IMR-90 (cell line): ENCODE measurements at regions not wholly inside any gene's neighbourhood (a gene's known extent, or its start where the extent isn't known, plus 50 kb on each side); places are given as distances from the start of the nearest gene placed in this dataset.

ENCODE experiments used
- ATAC-seq: fragments of 200-7000 bp; cut with Tn5 transposase; 2 replicates; pipeline ENCODE4 v1.9.1; 2020; ENCODE audit warnings: low read depth, mild to moderate bottlenecking, moderate library complexity
- BruUV-seq: library from RNA; stranded (reverse); fragments of 400-500 nt; replicated peaks from 2 replicates; lab custom pipeline; 2021; lab: Mats Ljungman, UMichigan
- CTCF ChIA-PET: fragments of 300-600 bp; formaldehyde crosslinking; extraction: SDS; loops from one replicate; lab custom pipeline; 2021; ENCODE audit warnings: antibody characterized with exemption; lab: Yijun Ruan, JAX
- POLR2A ChIA-PET: fragments of 300-600 bp; sonication (Branson Sonifier 250); formaldehyde crosslinking; loops from one replicate; lab custom pipeline; 2022; ENCODE audit warnings: antibody characterized with exemption; ENCODE audit not compliant: unreplicated experiment; lab: Charles Lee
- DNase-seq: peaks from one replicate; pipeline ENCODE4 v3.0.0; 2013
- H2AFZ ChIP-seq: replicated peaks from 2 replicates; pipeline ENCODE3; 2013; ENCODE audit warnings: low read length, mild to moderate bottlenecking; ENCODE audit not compliant: poor library complexity
- H2AK5ac ChIP-seq: 2 replicates; pipeline ENCODE4 v1.6.1; 2013; ENCODE audit warnings: low read depth, low read length, inconsistent platforms
- H2AK9ac ChIP-seq: replicated peaks from 2 replicates; pipeline ENCODE3; 2013; ENCODE audit warnings: mild to moderate bottlenecking, low read depth, low read length, moderate library complexity; ENCODE audit not compliant: poor library complexity
- H2BK120ac ChIP-seq: 2 replicates; pipeline ENCODE4 v1.6.1; 2013; ENCODE audit warnings: low read depth, low read length, inconsistent platforms
- H2BK15ac ChIP-seq: 3 replicates; pipeline ENCODE4 v1.6.1; 2013; ENCODE audit warnings: low read depth, low read length, inconsistent platforms
- H2BK20ac ChIP-seq: 2 replicates; pipeline ENCODE4 v1.6.1; 2013; ENCODE audit warnings: low read depth, mild to moderate bottlenecking, inconsistent platforms, low read length, moderate library complexity
- H2BK5ac ChIP-seq: 2 replicates; pipeline ENCODE4 v1.6.1; 2013; ENCODE audit warnings: mild to moderate bottlenecking, low read depth, low read length, inconsistent platforms; ENCODE audit not compliant: poor library complexity, severe bottlenecking
- H3K14ac ChIP-seq: replicated peaks from 2 replicates; pipeline ENCODE4 v1.6.1; 2013; ENCODE audit warnings: low read depth, low read length, inconsistent platforms
- H3K18ac ChIP-seq: 2 replicates; pipeline ENCODE4 v1.6.1; 2013; ENCODE audit warnings: low read depth, low read length, control low read depth
- H3K23ac ChIP-seq: 2 replicates; pipeline ENCODE4 v1.6.1; 2013; ENCODE audit warnings: low read depth, low read length, inconsistent platforms
- H3K27ac ChIP-seq: 2 replicates; pipeline ENCODE4 v1.5.1; 2013; ENCODE audit warnings: mild to moderate bottlenecking, control low read depth, low read length; ENCODE audit not compliant: insufficient read depth
- H3K27me3 ChIP-seq: 2 replicates; pipeline ENCODE4 v1.6.1; 2013; ENCODE audit warnings: low read length; ENCODE audit not compliant: control insufficient read depth, insufficient read depth
- H3K36me3 ChIP-seq: 2 replicates; pipeline ENCODE4 v1.6.1; 2013; ENCODE audit warnings: low read length, mixed read lengths; ENCODE audit not compliant: control insufficient read depth, insufficient read depth
- H3K4ac ChIP-seq: 2 replicates; pipeline ENCODE4 v1.6.1; 2013; ENCODE audit warnings: low read depth, low read length, inconsistent platforms
- H3K4me1 ChIP-seq: 2 replicates; pipeline ENCODE4 v1.6.1; 2013; ENCODE audit warnings: low read length, mixed read lengths; ENCODE audit not compliant: control insufficient read depth, insufficient read depth
- H3K4me2 ChIP-seq: 2 replicates; pipeline ENCODE4 v1.6.1; 2013; ENCODE audit warnings: low read depth, mild to moderate bottlenecking, control low read depth, low read length, moderate library complexity
- H3K4me3 ChIP-seq: 2 replicates; pipeline ENCODE4 v1.5.1; 2013; ENCODE audit warnings: low read depth, mild to moderate bottlenecking, control low read depth, low read length, moderate library complexity; ENCODE audit not compliant: insufficient read depth
- H3K56ac ChIP-seq: 2 replicates; pipeline ENCODE4 v1.6.1; 2013; ENCODE audit warnings: low read length, inconsistent platforms; ENCODE audit not compliant: insufficient read depth; ENCODE audit errors: extremely low read depth
- H3K79me1 ChIP-seq, 2 experiments: 2 replicates each; pipeline ENCODE4 v1.6.1; 2013; ENCODE audit warnings: low read length in 2 of 2, inconsistent platforms in 1 of 2, low read depth in 1 of 2
- H3K9ac ChIP-seq: 2 replicates; pipeline ENCODE4 v1.6.1; 2013; ENCODE audit warnings: low read depth, low read length, control low read depth
- H3K9me1 ChIP-seq: 2 replicates; pipeline ENCODE4 v1.6.1; 2013; ENCODE audit warnings: low read length, inconsistent platforms; ENCODE audit not compliant: insufficient read depth
- H3K9me3 ChIP-seq: 2 replicates; pipeline ENCODE4 v1.6.1; 2013; ENCODE audit warnings: low read length; ENCODE audit not compliant: control insufficient read depth, insufficient read depth
- H4K20me1 ChIP-seq: 2 replicates; pipeline ENCODE4 v1.6.1; 2013; ENCODE audit warnings: low read length, inconsistent platforms; ENCODE audit not compliant: insufficient read depth
- H4K5ac ChIP-seq: 2 replicates; pipeline ENCODE4 v1.6.1; 2013; ENCODE audit warnings: mild to moderate bottlenecking, low read depth, low read length, control low read depth
- H4K8ac ChIP-seq, 2 experiments: 2 replicates each; pipeline ENCODE4 v1.6.1; 2013; ENCODE audit warnings: low read depth in 2 of 2, low read length in 2 of 2, control low read depth in 1 of 2, inconsistent platforms in 1 of 2
- H4K91ac ChIP-seq: 2 replicates; pipeline ENCODE4 v1.6.1; 2013; ENCODE audit warnings: low read depth, low read length, inconsistent platforms; ENCODE audit not compliant: insufficient read depth
- BHLHE40 ChIP-seq: fragments of 150-350 bp; IDR thresholded peaks from 2 replicates; pipeline ENCODE4 v1.6.1; 2016; ENCODE audit warnings: mild to moderate bottlenecking, low read depth, low read length
- CEBPB ChIP-seq: IDR thresholded peaks from 2 replicates; pipeline ENCODE4 v1.6.1; 2012; ENCODE audit warnings: low read depth, low read length, improper control_type of control experiment
- CHD1 ChIP-seq: IDR thresholded peaks from 2 replicates; pipeline ENCODE4 v1.6.1; 2012; ENCODE audit warnings: low read depth, low read length, improper control_type of control experiment
- FOS ChIP-seq: fragments of 150-350 bp; IDR thresholded peaks from 2 replicates; pipeline ENCODE4 v1.6.1; 2016; ENCODE audit warnings: low read depth, low read length
- MAFK ChIP-seq: IDR thresholded peaks from 2 replicates; pipeline ENCODE4 v1.6.1; 2012; ENCODE audit warnings: low read depth, low read length, improper control_type of control experiment
- MAZ ChIP-seq: IDR thresholded peaks from 2 replicates; pipeline ENCODE4 v1.6.1; 2012; ENCODE audit warnings: low read depth, mild to moderate bottlenecking, low read length, improper control_type of control experiment, moderate library complexity, borderline replicate concordance
- MXI1 ChIP-seq: IDR thresholded peaks from 2 replicates; pipeline ENCODE4 v1.6.1; 2012; ENCODE audit warnings: low read depth, mild to moderate bottlenecking, low read length, moderate library complexity, borderline replicate concordance
- NFE2L2 ChIP-seq: fragments of 150-350 bp; IDR thresholded peaks from 2 replicates; pipeline ENCODE4 v1.6.1; 2016; ENCODE audit warnings: low read depth, mild to moderate bottlenecking, low read length
- POLR2A ChIP-seq: IDR thresholded peaks from 2 replicates; pipeline ENCODE4 v1.6.1; 2012; ENCODE audit warnings: mild to moderate bottlenecking, low read depth, low read length
- RAD21 ChIP-seq: IDR thresholded peaks from 2 replicates; pipeline ENCODE4 v1.6.1; 2012; ENCODE audit warnings: low read length, improper control_type of control experiment
- RCOR1 ChIP-seq: IDR thresholded peaks from 2 replicates; pipeline ENCODE4 v1.6.1; 2012; ENCODE audit warnings: mild to moderate bottlenecking, low read length, improper control_type of control experiment; ENCODE audit not compliant: insufficient replicate concordance
- RFX5 ChIP-seq: IDR thresholded peaks from 2 replicates; pipeline ENCODE4 v1.8.0; 2012; ENCODE audit warnings: low read depth, mild to moderate bottlenecking, low read length, moderate library complexity
- SMC3 ChIP-seq: fragments of 150-350 bp; IDR thresholded peaks from 2 replicates; pipeline ENCODE4 v1.6.1; 2016; ENCODE audit warnings: low read depth, mild to moderate bottlenecking, antibody characterized with exemption, low read length, moderate library complexity
- WGBS, 2 experiments: methylation state at CpG; one replicate each; pipeline versions ENCODE4 v1.1.5 to v1.1.7; 2013; ENCODE audit warnings: missing lambda C conversion rate in 2 of 2; ENCODE audit not compliant: insufficient read length in 1 of 2; ENCODE audit errors: extremely low coverage in 2 of 2; 5-methylcytosine and 5-hydroxymethylcytosine counted together
- dilution Hi-C: fragments of 300-500 bp; cut with HindIII; formaldehyde crosslinking; loops from one replicate; pipeline ENCODE4 v1.14.3; 2018; ENCODE audit warnings: low sequenced_read_pairs; ENCODE audit not compliant: unreplicated experiment
- in situ Hi-C: fragments of 300-500 bp; cut with MboI; formaldehyde crosslinking; loops from 3 replicates; pipeline ENCODE4 v1.14.3; 2019; ENCODE audit warnings: low sequenced_read_pairs, inconsistent platforms, mixed read lengths
- intact Hi-C: fragments of 100-400 bp; cut with micrococcal nuclease; formaldehyde crosslinking; loops from 2 replicates; pipeline ENCODE4 v1.10.0; 2022
- TF ChIP-seq, protein P1 (sequence below): fragments of 150-350 bp; IDR thresholded peaks from 2 replicates; pipeline ENCODE4 v1.6.1; 2016; ENCODE audit warnings: low read depth, mild to moderate bottlenecking, low read length, moderate library complexity, borderline replicate concordance
- TF ChIP-seq, protein P2 (sequence below): conservative IDR thresholded peaks from 2 replicates; pipeline ENCODE4 v1.5.1; 2012; ENCODE audit warnings: mild to moderate bottlenecking, low read depth, low read length, improper control_type of control experiment
- TF ChIP-seq, protein P3 (sequence below): fragments of 150-350 bp; IDR thresholded peaks from 2 replicates; pipeline ENCODE4 v1.6.1; 2017; ENCODE audit warnings: mild to moderate bottlenecking, antibody characterized with exemption, low read length, low read depth

DNA sequence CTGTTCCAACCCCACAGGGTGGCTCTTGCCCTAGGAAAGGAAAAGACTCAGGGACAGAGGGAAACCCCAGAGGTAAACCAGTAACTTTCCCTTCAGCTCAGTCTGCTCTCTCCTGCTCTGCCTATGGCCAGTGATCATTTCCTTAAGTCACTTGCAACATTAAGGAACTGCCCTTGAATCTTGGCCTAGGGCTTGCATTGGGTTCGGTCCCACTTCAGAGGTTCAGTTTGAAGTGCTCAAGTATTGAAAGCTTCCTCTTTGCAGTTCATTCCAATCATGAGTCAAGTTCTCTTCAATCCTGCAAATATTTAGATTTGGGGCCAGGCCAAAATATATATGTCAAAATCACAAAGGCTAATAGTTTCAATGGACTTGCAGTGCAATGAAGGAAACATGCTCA lies 97.7 kb upstream of the IRF2BP2 start:
- ChIA-PET CTCF (interaction anchor here (0.7 kb wide), 1 partner anchor 271 kb away, joined by 3 read pairs; no protein-coding TSS in a partner anchor), POLR2A (no interaction called here)
- peak overlapping the region; percentile 67; the same call in 1 of the 2 replicates for H2AK5ac ChIP-seq
- H4K8ac ChIP-seq: no peak overlapping the region; a peak in 1 of 4 replicates
- H4K20me1 ChIP-seq: no peaks in the 10 kb centered on the region
- no peak overlapping the region for H3K4me3 ChIP-seq
- peak overlapping the region; percentile 77 for H3K4ac ChIP-seq
- peak; percentile 67 for ATAC-seq
- H3K14ac ChIP-seq: peak overlapping the region; percentile 88
- H3K23ac ChIP-seq: peak overlapping the region; percentile 62; the same call in 1 of the 2 replicates
- WGBS, 2 experiments: 0% methylated on average over 1 of the region's 1 CpG; no CpG with 5 or more reads in 1 of the 2 experiments
- H2BK15ac ChIP-seq: peak overlapping the region; percentile 40; the same call in 1 of the 3 replicates
- no peak overlapping the region for H3K4me2 ChIP-seq
- no peak overlapping the region for H3K9ac ChIP-seq
- H3K18ac ChIP-seq: peak overlapping the region; percentile 6
- dilution Hi-C loops: no loop called here
- in situ Hi-C loops: no loop called here
- H2BK120ac ChIP-seq: peak overlapping the region; percentile 81
- H2AFZ ChIP-seq: peak overlapping the region; percentile 47
- H4K5ac ChIP-seq: no peak overlapping the region
- H3K36me3 ChIP-seq: no peaks in the 10 kb centered on the region
- H3K4me1 ChIP-seq: peaks cover 8% of the 10 kb centered on the region
- peak overlapping the region; percentile 55 for H4K91ac ChIP-seq
- no peak overlapping the region for H2BK5ac ChIP-seq
- intact Hi-C loops: no loop called here
- no peak overlapping the region for H2AK9ac ChIP-seq
- H2BK20ac ChIP-seq: peak overlapping the region; percentile 78; the same call in 1 of the 2 replicates
- H3K27me3 ChIP-seq: no peaks in the 10 kb centered on the region
- no peaks in the 10 kb centered on the region for H3K9me3 ChIP-seq
- peak; percentile 67 for DNase-seq
- H3K9me1 ChIP-seq: peaks cover 13% of the 10 kb centered on the region; the same call in 1 of the 2 replicates
- TF ChIP-seq CHD1: no peak
- no peak for TF ChIP-seq NFE2L2
- no peak for TF ChIP-seq MAZ
- TF ChIP-seq MAFK: no peak
- no peak for TF ChIP-seq MXI1
- no peak for TF ChIP-seq CEBPB
- TF ChIP-seq, protein P1, sequence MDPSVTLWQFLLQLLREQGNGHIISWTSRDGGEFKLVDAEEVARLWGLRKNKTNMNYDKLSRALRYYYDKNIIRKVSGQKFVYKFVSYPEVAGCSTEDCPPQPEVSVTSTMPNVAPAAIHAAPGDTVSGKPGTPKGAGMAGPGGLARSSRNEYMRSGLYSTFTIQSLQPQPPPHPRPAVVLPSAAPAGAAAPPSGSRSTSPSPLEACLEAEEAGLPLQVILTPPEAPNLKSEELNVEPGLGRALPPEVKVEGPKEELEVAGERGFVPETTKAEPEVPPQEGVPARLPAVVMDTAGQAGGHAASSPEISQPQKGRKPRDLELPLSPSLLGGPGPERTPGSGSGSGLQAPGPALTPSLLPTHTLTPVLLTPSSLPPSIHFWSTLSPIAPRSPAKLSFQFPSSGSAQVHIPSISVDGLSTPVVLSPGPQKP: no peak
- no peak for TF ChIP-seq RFX5
- no peak for TF ChIP-seq RAD21
- no peak for TF ChIP-seq FOS
- no peak for TF ChIP-seq BHLHE40
- TF ChIP-seq POLR2A: no peak
- TF ChIP-seq RCOR1: no peak
- TF ChIP-seq, protein P2, sequence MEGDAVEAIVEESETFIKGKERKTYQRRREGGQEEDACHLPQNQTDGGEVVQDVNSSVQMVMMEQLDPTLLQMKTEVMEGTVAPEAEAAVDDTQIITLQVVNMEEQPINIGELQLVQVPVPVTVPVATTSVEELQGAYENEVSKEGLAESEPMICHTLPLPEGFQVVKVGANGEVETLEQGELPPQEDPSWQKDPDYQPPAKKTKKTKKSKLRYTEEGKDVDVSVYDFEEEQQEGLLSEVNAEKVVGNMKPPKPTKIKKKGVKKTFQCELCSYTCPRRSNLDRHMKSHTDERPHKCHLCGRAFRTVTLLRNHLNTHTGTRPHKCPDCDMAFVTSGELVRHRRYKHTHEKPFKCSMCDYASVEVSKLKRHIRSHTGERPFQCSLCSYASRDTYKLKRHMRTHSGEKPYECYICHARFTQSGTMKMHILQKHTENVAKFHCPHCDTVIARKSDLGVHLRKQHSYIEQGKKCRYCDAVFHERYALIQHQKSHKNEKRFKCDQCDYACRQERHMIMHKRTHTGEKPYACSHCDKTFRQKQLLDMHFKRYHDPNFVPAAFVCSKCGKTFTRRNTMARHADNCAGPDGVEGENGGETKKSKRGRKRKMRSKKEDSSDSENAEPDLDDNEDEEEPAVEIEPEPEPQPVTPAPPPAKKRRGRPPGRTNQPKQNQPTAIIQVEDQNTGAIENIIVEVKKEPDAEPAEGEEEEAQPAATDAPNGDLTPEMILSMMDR: no peak
- TF ChIP-seq SMC3: no peak
- TF ChIP-seq, protein P3, sequence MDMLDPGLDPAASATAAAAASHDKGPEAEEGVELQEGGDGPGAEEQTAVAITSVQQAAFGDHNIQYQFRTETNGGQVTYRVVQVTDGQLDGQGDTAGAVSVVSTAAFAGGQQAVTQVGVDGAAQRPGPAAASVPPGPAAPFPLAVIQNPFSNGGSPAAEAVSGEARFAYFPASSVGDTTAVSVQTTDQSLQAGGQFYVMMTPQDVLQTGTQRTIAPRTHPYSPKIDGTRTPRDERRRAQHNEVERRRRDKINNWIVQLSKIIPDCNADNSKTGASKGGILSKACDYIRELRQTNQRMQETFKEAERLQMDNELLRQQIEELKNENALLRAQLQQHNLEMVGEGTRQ: no peak
- BruUV-seq: no TSS peak
- H3K79me1 ChIP-seq: no peaks in the 10 kb centered on the region
- no peak overlapping the region for H3K56ac ChIP-seq
- H3K27ac ChIP-seq: no peak overlapping the region
